Esophagus muscularis mucosa (tissue), 3 donors: ENCODE measurements at regions not wholly inside any gene's neighbourhood (a gene's known extent, or its start where the extent isn't known, plus 50 kb on each side); places are given as distances from the start of the nearest gene placed in this dataset.

ENCODE experiments used
- CTCF ChIP-seq, 3 experiments: fragments of 200-600 bp in 2 of 3; fragments of 450-650 bp in 1 of 3; sonication (generic) in 2 of 3; IDR thresholded peaks; one replicate each; pipeline ENCODE4 v1.5.1; 2017 to 2019; ENCODE audit warnings: antibody characterized with exemption in 3 of 3, mild to moderate bottlenecking in 2 of 3, moderate library complexity in 1 of 3
- POLR2A ChIP-seq: fragments of 450-650 bp; IDR thresholded peaks from one replicate; pipeline ENCODE4 v1.6.1; 2017; ENCODE audit warnings: antibody characterized with exemption, moderate library complexity, mild to moderate bottlenecking, low read depth
- POLR2AphosphoS5 ChIP-seq, 2 donors: sonication (generic); formaldehyde crosslinking; IDR thresholded peaks; one replicate each; pipeline ENCODE4 v1.6.1; 2017; ENCODE audit warnings: antibody characterized with exemption in 2 of 2

GRCh38 chr11:109208121-109208520, 213.9 kb upstream of the C11orf87 start:
- TF ChIP-seq CTCF (IDR thresholded peaks at IDR 0.05) = no peak
- no peak for TF ChIP-seq POLR2A
- TF ChIP-seq POLR2AphosphoS5 (IDR thresholded peaks at IDR 0.05) = no peak
